CD4-positive, alpha-beta T cell treated with Interleukin-6 at 100 ng/mL for 8 hours (primary cell): ENCODE measurements at regions not wholly inside any gene's neighbourhood (a gene's known extent, or its start where the extent isn't known, plus 50 kb on each side); places are given as distances from the start of the nearest gene placed in this dataset.
"Not testable (repeated sequence)": the region's sequence is repeated elsewhere in the genome, so short reads cannot be mapped to it uniquely, and the experiment has no call there.

ENCODE experiments used
- DNase-seq: peaks from one replicate; pipeline ENCODE4 v3.0.0-alpha.2; 2020; ENCODE audit warnings: mixed read lengths, low spot score

DNA sequence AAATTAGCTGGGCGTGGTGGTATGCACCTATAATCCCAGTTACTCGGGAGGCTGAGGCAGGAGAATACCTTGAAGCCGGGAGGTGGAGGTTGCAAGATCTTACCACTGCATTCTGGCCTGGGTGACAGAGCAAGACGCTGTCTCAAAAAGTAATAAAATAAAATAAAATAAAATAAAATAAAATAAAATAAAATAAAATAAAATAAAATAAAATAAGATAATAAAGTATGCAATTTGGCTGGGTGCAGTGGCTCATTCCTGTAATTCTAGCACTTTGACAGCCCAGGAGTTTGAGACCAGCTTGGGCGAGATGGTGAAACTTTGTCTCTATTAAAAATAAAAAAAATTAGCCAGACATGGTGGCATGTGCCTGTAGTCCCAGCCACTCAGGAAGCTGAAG, 85.6 kb upstream of the XPO1 start:
- DNase-seq, result no peak

DNA sequence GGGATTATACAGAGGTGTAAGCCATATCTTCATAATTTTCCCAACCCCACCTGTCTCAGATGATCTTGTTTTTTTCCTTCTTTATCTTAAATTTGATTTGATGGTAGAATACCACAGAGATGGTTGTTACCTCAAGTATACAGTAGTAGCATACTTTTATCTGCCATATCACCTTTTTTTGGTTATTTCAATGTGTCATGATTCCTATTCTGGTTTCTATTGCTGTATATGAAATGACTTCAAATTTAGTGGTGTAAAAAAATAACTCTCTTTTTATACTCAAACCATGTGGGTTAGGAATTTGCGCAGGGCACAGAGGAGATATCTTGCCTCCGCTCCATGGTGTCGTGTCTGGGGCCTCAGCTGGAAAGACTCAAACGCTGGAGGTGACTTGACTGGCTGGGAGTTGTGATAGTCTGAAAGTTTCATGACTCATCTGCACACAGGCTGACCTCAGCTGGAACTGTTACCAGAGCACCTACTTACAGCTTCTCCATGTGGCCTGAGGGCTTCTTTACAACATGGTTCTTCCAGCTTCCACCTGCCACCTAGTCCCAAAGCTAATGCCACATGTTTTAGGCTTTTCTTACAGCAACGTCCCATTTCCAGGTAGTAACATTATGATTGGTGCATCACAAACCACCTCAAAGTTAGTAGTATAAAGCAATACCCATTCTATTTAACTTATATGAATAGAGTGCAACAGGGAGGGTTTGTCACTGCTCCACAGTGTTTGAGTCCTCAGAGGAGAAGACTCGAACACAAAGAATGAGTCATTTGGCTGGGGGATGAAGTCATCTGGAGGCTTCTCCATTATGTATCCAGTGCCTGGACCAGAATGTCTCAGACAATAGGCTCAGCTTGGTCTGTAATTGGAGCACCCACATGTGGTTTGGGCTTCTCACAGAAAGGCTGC, 82.3 kb upstream of the XPO1 start:
- no peak for DNase-seq

DNA sequence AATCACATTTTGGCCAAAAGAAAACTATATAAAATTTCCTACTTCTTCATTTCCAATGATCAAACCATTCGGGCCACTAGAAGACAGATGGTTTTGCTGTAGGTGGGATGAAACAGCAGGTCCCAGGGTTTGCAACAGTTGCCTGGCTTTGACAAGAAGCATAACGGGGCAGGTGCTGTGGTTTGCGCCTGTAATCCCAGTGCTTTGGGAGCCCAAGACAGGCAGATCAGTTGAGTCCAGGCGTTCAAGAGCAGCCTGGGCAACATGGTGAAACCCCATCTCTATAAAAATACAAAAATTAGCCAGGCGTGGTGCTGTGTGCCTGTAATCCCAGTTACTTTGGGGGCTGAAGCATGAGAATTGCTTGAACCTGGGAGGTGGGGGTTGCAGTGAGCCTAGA, 81.4 kb upstream of the XPO1 start:
- DNase-seq, result no peak

- DNase-seq, result no peak
Measured at GRCh38 chr2:61617610-61618009, 79.5 kb upstream of the XPO1 start.

- no peak for DNase-seq
Measured at GRCh38 chr2:61605245-61605644, 67.1 kb upstream of the XPO1 start.

GRCh38 chr2:61604433-61604832, 66.3 kb upstream of the XPO1 start:
- no peak for DNase-seq

DNA sequence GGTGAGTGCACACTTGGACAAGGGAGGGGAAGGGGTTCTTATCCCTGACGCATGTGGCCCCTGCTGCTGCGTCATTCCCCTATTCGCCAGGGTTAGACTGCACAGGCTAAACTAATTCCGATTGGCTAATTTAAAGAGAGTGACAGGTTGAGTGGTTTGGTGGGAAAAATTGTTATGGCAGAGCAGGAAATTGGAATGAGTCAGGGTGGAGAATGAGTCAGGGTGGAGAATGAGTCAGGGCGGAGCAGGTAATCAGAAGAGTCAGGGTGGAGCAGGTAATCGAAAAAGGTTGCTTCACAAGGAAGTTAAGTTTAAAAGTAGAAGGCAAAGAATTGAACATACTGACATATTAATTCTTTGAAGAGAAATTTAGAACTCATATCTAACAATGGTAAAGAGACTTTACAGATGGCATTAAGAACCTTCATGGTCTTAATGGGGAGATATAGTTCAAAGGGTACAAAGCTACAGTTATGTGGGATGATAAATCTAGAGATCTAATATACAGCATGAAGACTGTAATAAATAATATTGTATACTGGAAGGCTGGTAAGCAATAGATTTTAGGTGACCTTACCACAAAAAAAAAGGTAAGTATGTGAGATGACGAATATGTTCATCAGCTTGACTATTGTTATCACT, 60.5 kb upstream of the XPO1 start:
- not testable (repeated sequence) for DNase-seq

- DNase-seq, result no peak
Measured at GRCh38 chr2:61597300-61598289, 59.4 kb upstream of the XPO1 start.

- DNase-seq, result not testable (repeated sequence)
Measured at GRCh38 chr2:61594201-61594600, 56.0 kb upstream of the XPO1 start.

DNA sequence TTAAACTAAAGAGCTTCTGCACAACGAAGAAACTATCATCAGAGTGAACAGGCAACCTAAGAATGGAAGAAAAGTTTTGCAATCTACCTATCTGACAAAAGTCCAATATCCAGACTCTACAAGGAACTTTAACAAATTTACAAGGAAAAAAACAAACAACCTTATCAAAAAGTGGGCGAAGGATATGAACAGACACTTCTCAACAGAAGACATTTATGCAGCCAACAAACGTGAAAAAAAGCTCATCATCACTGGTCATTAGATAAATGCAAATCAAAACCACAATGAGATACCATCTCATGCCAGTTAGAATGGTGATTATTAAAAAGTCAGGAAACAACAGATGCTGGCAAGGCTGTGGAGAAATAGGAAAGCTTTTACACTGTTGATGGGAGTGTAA, 55.5 kb upstream of the XPO1 start:
- DNase-seq, result not testable (repeated sequence)

- no peak for DNase-seq
Measured at GRCh38 chr2:61590214-61590613, 52.1 kb upstream of the XPO1 start.

DNA sequence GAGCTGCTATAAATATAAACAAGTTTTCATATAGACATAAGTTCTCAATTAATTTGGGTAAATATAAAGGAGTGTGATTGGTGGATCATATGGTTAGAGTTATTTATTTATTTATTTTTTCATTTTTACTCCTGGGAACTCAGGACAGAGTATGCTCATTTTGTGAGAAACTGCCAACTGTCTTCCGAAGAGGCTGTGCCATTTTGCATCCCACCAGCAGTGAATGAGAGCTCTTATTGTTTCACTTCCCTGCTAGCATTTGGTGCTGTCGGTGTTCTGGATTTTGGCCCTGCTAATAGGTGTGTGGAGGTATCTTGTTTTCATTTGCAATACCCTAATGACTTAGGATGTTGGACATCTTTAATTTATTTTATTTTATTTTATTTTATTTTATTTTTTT, 50.4 kb upstream of the XPO1 start:
- DNase-seq, result no peak
